HL-60 (cell line): ENCODE measurements at regions not wholly inside any gene's neighbourhood (a gene's known extent, or its start where the extent isn't known, plus 50 kb on each side); places are given as distances from the start of the nearest gene placed in this dataset.
A peak's percentile ranks its signal among the peaks of the same experiment; 100 is the strongest.

Source experiments
- SPI1 ChIP-seq: IDR thresholded peaks from 2 replicates; pipeline ENCODE4 v1.6.1; 2012; ENCODE audit warnings: low read depth, mild to moderate bottlenecking, borderline replicate concordance
- TF ChIP-seq, protein P1 (sequence below): IDR thresholded peaks from one replicate; pipeline ENCODE4 v1.5.1; 2011; ENCODE audit warnings: low read length, control low read depth, inconsistent platforms; ENCODE audit not compliant: insufficient read depth

DNA sequence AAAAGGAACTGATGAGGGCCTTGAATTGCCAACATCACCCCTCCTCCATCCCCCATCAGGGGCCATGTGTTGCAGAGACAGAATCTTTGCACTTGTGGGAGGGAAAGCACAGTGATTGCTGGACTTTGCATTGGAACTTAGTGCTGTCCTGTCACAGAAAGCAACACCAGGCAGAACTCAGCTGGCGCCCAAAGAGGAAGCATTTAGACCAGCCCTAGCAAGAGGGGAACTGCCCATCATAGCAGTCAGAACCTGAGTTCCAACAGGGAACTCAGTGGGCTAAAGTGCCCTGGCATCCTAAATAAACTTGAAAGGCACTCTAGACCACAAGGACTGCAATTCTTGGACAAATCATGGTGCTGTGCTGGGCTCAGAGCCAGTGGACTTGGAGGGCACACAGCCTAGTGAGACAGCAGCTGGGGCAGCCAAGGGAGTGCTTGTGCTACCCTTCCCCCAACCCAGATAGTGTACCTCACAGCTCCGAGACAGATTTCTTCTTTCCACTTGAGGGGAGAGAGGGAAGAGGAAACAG is 128.1 kb downstream of the ACTL7B start:
- TF ChIP-seq, protein P1, sequence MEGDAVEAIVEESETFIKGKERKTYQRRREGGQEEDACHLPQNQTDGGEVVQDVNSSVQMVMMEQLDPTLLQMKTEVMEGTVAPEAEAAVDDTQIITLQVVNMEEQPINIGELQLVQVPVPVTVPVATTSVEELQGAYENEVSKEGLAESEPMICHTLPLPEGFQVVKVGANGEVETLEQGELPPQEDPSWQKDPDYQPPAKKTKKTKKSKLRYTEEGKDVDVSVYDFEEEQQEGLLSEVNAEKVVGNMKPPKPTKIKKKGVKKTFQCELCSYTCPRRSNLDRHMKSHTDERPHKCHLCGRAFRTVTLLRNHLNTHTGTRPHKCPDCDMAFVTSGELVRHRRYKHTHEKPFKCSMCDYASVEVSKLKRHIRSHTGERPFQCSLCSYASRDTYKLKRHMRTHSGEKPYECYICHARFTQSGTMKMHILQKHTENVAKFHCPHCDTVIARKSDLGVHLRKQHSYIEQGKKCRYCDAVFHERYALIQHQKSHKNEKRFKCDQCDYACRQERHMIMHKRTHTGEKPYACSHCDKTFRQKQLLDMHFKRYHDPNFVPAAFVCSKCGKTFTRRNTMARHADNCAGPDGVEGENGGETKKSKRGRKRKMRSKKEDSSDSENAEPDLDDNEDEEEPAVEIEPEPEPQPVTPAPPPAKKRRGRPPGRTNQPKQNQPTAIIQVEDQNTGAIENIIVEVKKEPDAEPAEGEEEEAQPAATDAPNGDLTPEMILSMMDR, result no peak
- TF ChIP-seq SPI1, result peak; percentile 71; the same call in 1 of the 2 replicates
